HL-60 (cell line): ENCODE measurements at regions not wholly inside any gene's neighbourhood (a gene's known extent, or its start where the extent isn't known, plus 50 kb on each side); places are given as distances from the start of the nearest gene placed in this dataset.

ENCODE experiments used
- DNase-seq, 2 experiments: peaks; one replicate each; pipeline ENCODE4 v3.0.0-alpha.2; 2010 to 2020; ENCODE audit warnings: low read depth in 1 of 2, low spot score in 1 of 2
- H3K27ac ChIP-seq: fragments of 250-450 bp; sonication (Bioruptor Pico); replicated peaks from 2 replicates; pipeline ENCODE4 v1.5.1; 2020; ENCODE audit warnings: mild to moderate bottlenecking, moderate library complexity
- H3K27me3 ChIP-seq: fragments of 250-450 bp; sonication (Bioruptor Pico); 2 replicates; pipeline ENCODE4 v1.5.1; 2021; ENCODE audit warnings: mild to moderate bottlenecking, moderate library complexity; ENCODE audit not compliant: insufficient read depth, poor library complexity, severe bottlenecking
- H3K4me3 ChIP-seq: replicated peaks from 2 replicates; pipeline ENCODE4 v1.5.1; 2011; ENCODE audit warnings: mild to moderate bottlenecking, control low read depth, low read length; ENCODE audit not compliant: insufficient read depth
- GABPA ChIP-seq: IDR thresholded peaks from 2 replicates; pipeline ENCODE4 v1.6.1; 2012; ENCODE audit warnings: low read depth
- POLR2AphosphoS5 ChIP-seq: IDR thresholded peaks from 2 replicates; pipeline ENCODE4 v1.6.1; 2012; ENCODE audit warnings: low read depth
- SPI1 ChIP-seq: IDR thresholded peaks from 2 replicates; pipeline ENCODE4 v1.6.1; 2012; ENCODE audit warnings: low read depth, mild to moderate bottlenecking, borderline replicate concordance
- TF ChIP-seq, protein P1 (sequence below): IDR thresholded peaks from one replicate; pipeline ENCODE4 v1.5.1; 2011; ENCODE audit warnings: low read length, control low read depth, inconsistent platforms; ENCODE audit not compliant: insufficient read depth
- TF ChIP-seq, protein P2 (sequence below): IDR thresholded peaks from 2 replicates; pipeline ENCODE4 v1.6.1; 2012; ENCODE audit warnings: low read depth; ENCODE audit not compliant: insufficient replicate concordance

DNA sequence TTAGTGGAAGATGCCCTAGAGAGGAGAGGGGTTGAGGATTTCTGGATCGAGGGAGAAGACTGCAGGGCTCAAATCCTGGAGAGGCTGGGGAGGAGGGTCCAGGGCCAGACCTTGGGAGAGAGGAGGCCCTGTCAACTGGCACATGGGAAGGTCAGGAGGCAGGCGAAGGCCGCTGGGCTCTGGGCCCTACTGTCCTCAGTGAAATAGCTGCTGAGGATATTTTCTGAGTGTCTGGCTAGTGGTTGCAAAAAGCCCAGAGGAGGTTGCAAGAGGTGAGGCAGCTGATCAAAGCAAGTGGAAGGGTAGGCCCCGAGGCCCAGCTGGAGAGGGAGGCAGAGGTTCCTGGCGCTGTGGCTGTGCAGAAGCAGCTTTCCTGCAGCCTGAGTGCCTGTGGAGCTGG is 103.4 kb upstream of the MLN start:
- DNase-seq = no peak
- Histone ChIP-seq H3K27me3 (peaks cover 2% of the 10 kb centered on the region), H3K27ac (no peak overlapping the region), H3K4me3 (no peak overlapping the region)
- TF ChIP-seq GABPA = no peak
- TF ChIP-seq, protein P1, sequence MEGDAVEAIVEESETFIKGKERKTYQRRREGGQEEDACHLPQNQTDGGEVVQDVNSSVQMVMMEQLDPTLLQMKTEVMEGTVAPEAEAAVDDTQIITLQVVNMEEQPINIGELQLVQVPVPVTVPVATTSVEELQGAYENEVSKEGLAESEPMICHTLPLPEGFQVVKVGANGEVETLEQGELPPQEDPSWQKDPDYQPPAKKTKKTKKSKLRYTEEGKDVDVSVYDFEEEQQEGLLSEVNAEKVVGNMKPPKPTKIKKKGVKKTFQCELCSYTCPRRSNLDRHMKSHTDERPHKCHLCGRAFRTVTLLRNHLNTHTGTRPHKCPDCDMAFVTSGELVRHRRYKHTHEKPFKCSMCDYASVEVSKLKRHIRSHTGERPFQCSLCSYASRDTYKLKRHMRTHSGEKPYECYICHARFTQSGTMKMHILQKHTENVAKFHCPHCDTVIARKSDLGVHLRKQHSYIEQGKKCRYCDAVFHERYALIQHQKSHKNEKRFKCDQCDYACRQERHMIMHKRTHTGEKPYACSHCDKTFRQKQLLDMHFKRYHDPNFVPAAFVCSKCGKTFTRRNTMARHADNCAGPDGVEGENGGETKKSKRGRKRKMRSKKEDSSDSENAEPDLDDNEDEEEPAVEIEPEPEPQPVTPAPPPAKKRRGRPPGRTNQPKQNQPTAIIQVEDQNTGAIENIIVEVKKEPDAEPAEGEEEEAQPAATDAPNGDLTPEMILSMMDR = no peak
- TF ChIP-seq POLR2AphosphoS5 = no peak
- TF ChIP-seq SPI1 = no peak
- TF ChIP-seq, protein P2, sequence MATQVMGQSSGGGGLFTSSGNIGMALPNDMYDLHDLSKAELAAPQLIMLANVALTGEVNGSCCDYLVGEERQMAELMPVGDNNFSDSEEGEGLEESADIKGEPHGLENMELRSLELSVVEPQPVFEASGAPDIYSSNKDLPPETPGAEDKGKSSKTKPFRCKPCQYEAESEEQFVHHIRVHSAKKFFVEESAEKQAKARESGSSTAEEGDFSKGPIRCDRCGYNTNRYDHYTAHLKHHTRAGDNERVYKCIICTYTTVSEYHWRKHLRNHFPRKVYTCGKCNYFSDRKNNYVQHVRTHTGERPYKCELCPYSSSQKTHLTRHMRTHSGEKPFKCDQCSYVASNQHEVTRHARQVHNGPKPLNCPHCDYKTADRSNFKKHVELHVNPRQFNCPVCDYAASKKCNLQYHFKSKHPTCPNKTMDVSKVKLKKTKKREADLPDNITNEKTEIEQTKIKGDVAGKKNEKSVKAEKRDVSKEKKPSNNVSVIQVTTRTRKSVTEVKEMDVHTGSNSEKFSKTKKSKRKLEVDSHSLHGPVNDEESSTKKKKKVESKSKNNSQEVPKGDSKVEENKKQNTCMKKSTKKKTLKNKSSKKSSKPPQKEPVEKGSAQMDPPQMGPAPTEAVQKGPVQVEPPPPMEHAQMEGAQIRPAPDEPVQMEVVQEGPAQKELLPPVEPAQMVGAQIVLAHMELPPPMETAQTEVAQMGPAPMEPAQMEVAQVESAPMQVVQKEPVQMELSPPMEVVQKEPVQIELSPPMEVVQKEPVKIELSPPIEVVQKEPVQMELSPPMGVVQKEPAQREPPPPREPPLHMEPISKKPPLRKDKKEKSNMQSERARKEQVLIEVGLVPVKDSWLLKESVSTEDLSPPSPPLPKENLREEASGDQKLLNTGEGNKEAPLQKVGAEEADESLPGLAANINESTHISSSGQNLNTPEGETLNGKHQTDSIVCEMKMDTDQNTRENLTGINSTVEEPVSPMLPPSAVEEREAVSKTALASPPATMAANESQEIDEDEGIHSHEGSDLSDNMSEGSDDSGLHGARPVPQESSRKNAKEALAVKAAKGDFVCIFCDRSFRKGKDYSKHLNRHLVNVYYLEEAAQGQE = no peak

DNA sequence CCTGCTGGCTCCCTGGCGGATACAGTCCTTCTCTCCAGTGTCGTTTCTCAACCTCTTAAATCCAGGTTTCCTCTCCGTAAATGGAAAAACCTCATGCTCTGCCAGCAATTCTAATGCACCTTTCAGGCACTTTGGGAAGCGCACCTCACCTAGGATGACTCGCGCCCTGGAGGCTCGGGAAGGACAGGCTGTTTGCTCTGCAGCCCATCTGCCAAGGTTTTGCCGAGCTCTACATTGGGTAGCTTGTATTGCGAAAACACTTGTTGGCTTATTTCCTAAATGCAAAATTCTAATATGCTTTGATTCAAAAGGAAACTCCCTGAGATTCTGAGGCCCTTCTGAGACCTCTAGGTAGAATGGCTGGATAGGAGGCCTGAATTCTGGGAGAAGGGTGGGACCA is 102.6 kb upstream of the MLN start:
- Histone ChIP-seq H3K4me3 (no peak overlapping the region), H3K27me3 (peaks cover 3% of the 10 kb centered on the region), H3K27ac (no peak overlapping the region)
- DNase-seq = no peak
- TF ChIP-seq, protein P1 = no peak
- TF ChIP-seq SPI1 (no peak), GABPA (no peak), POLR2AphosphoS5 (no peak)
- TF ChIP-seq, protein P2 = no peak

DNA sequence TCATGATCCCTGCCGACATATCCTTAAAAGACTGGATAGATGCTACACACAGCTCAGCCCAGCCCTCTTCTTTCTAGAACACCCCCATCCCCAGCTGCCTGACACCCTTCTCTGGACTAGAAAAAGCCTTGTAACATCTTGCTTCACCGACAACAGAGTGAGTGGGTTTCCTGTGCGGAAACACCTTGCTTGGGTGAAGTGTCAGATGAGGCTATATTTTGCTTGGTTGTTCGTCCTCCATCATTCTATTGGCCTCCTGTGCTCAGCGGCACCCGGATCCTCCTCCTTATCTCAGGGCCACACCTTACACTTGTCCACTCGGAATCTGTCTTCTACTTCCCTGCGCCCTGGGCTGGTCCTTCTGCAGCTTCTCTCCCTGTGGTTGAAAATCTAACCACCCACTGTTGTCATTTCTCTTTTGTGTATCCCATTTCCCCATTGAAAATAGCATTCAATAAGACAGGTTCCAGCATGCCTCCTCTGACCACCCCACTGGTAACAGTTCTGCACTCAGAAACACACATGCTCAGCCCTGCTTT is 101.3 kb upstream of the MLN start:
- TF ChIP-seq GABPA (no peak), SPI1 (no peak), POLR2AphosphoS5 (no peak)
- TF ChIP-seq, protein P2 = no peak
- TF ChIP-seq, protein P1 = no peak
- no peak for DNase-seq
- Histone ChIP-seq H3K4me3 (no peak overlapping the region), H3K27ac (no peak overlapping the region), H3K27me3 (peaks cover 3% of the 10 kb centered on the region)
